EH (cell line): ENCODE measurements at regions not wholly inside any gene's neighbourhood (a gene's known extent, or its start where the extent isn't known, plus 50 kb on each side); places are given as distances from the start of the nearest gene placed in this dataset.
"Not testable (repeated sequence)": the region's sequence is repeated elsewhere in the genome, so short reads cannot be mapped to it uniquely, and the experiment has no call there.

ENCODE experiments used
- DNase-seq: peaks from one replicate; pipeline ENCODE4 v3.0.0-alpha.2; 2015; ENCODE audit warnings: low read depth

DNA sequence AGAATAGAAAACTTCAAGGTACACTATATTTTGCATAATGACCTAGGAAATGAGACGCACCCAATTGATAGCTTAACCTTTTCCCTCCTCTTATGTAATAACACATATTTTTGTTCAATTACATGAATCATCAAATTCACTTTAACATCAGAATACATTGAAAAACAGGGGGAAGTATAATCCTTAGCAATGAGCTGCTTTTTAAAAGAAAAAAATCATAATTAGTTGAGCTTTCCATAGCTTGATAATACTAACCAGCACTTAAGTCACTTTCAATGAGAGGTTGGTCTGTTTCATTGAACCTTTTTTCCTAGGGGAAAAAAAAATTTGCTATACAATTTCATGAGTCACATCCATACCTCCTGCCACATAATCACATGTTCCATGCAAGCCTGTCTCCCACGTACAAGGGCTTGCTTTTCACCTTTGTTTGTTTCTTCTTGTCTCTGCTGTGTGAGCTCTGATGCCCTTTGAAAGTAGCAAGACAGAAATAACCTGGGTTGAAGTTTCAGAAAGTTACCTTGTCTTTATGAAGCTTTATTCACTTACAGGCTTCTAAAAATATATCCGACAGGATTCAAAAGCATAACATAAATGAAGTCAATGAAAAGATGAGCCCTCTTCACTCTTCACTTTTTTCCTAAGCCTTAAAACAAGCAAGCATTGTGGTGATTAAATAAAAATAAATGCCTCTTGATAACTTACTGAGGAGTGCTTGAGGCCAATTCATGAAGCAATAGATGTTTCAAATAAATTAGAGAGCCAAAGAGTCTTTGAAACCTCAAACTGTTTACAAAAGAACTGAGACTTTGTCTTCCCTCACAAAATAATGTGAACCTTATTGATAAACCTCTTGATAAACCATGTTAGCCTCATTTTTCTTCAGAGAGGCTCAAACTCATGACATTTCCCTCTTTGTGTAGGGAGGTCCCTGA lies 108.5 kb downstream of the FEM1C start:
- DNase-seq, result peak; percentile 30

DNA sequence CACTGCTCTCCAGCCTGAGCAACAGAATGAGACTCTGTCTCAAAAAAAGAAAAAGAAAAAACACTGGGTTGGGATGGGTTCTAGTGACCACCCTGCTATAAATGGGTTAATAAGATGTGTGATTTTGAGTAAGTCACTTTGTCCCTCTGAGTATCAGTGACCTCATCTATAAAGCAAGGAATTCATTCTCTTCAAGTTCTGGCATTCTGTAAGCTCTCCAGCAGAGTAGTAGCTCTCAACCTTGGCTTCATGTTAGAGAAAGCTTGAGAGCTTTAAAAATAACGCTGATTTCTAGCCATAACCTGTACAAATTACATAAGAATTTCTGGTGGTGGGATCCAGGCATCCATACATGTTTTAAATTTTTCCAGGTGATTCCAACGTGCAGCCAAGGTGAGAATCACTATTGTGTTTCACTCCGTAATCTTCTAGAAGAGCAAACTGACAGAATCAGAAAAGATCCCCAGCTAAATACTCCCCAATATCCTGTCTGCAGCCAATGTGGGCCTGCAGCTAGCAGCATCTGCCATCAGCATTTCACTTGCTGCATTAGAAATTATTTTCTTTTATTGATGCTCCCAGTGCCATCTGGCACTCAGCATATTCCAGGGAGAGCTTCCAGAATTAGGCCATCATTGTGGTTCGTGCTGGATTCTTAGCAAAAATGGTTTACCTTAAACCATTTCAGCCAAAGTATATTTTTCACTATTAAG lies 109.4 kb downstream of the FEM1C start:
- DNase-seq, result no peak

DNA sequence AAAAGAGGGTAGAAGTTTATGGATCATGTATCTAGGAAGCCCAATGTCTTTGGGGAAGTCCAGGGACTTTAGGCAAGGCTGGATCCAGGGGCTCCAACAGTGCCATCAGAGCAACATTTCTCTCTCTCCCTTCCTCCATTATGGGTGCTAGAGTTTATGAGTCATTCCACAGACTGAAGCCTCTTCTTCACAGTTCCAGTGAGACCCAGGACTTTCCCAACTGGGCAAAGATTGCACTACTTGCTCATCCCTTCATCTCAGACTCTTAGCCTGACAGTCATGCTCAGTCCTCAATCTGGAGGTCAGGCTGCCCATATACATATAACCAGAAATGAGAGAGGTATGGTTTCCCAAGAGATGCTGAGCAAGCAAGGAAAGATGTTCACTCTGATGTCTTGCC lies 110.7 kb downstream of the FEM1C start:
- DNase-seq, result peak; percentile 59

DNA sequence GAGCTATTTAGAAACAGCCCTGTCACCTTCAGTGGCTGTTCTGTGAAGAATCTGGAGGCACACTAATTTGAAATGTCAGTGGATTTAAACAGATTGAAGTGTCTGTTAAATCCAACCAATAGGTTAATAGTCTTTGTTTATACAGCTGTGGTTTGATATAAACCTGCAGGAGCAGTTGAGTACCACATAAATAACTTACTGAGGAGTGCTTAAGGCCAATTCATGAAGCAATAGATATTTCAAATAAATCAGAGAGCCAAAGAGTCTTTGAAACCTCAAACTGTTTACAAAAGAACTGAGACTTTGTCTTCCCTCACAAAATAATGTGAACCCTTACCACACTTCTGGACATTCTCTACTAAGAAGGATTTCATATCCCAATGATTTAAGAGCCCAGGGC lies 111.9 kb downstream of the FEM1C start:
- peak; percentile 54 for DNase-seq

DNA sequence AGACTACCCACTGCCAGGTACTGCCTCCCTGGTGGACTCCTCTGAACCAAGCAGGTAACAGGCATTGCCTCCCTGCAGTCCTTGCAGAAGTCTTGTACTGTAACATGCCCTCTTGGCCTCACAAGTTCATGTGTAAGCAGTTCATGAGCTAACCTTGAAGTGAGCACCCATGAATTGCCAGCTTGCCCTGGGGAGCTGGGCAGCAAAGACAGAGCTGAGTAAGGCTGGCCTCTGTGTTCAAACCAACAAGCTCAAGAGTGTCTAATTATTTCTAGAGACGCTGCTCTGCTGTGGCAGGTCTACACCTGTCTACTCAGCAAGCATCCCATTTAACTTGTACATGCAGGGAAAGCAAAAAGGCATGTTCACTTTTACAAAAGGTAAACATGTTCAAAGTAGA lies 113.5 kb downstream of the FEM1C start:
- DNase-seq, result no peak

DNA sequence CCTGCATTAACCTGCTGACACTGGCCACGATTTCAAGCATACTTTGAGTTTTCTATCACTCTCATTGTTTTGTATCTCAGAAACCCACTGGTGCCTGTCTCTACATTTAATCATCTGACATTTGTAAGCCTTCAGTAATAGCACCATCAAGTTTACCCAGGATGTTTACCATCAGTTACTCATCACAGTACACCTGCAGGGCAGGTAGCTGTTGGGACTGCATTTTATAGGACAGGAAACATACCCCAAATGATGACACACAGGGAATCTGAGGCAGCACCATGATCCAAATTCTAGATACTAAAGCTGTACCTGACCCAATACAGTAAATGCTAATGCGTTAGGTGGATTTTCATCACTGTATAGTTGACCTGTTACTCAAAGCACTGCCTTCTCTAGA lies 114.2 kb downstream of the FEM1C start:
- no peak for DNase-seq

DNA sequence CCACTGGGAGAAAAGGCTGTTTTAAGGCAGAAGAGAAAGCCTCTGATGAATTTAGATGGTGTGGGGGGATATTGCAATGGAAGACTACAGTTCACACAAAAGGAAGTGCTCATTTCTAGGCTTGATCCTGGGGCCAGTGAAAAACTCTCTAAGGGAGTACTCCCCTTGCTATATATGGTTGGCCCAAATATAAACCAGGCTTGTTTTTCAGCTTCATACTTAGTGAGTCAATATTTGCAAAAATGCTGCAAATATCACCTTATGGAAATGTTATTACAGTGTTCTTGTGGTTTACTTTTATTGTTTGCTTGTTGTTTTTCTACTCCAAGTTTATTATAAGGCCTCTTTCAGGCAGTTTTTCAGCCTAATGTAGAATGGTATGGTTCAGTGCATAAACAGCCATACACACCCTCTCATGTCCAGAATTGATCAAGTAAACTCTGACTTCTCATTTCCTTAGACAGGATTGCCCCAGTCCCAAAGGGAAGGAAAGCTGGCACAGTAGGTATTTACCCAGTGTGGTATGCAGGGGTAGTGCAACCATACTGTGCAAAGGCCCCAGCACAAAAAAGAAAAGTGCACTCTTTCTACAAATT lies 115.1 kb downstream of the FEM1C start:
- DNase-seq, result peak; percentile 27

DNA sequence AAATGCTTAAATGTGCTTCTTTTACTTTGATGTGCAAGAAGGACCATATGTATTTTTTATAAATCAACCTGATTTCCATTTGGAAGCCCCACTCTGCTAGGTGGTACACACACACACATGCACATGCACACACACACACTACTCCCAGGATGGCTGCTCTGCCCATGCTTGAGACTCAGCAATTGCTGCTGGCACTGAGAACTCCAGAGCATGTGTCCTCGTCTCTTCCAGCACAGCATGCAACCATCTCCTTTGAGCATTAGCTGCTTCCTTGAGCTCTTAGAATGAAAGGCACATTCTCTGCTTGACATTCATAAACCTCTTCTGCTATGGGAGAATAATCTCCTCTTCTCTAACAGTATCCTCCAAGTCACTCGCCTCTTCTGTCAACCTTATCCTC lies 115.9 kb downstream of the FEM1C start:
- DNase-seq, result no peak

DNA sequence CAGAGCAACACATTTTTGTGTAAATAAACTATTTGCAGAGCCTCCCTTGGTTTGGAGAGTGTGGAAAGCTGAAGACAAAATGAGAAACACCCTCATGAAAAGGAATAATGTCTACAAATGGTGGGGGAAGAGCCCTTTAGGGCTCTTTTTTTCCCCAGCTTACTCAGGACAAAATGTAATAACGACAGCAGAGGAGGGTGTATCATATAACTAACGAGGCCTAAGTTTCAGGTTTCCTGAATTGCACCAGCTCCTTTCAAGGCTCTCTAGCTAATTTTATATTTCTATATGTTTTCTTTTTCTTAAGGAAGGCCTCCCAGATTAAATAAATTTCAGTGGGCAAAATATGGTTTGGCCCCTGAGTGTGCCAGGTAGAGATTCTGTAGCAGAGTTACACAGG lies 116.3 kb downstream of the FEM1C start:
- no peak for DNase-seq

DNA sequence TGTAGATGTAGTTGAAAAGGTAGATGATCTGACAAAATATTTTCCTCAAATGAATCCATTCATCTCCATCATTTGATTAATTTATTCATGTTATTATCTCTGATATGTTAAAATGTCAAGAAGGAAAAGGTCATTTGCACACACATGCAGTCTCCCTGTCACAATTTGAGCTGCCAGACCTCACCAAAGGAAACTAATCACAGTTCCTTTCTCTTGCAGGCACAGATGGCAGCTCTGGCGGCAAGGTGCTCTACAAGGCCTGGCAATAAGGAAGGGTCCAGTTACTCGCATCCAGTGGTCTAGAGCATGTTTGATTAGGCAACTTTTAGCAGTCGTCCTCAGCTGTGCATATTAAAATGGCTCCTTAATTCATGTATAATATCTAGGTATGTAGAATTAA lies 120.1 kb downstream of the FEM1C start:
- no peak for DNase-seq

DNA sequence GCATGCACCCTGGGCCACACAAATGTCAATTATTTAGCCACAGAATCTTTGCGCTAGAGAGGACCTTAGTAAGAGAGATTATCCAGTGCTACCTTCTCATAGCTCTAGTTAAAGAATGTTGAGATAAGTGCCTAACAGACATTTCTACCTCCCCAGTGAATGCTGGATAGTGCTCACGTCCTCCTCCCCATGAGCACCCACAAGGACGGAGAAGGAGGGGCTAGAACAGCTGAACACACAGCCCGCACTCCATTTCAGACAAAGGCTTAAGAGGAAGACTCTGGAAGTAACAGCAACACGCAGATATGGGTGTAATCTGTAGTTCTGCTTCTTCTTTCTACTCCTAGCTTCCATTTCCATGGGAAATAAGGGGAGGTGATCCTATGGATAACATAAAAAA lies 120.5 kb downstream of the FEM1C start:
- DNase-seq, result no peak

DNA sequence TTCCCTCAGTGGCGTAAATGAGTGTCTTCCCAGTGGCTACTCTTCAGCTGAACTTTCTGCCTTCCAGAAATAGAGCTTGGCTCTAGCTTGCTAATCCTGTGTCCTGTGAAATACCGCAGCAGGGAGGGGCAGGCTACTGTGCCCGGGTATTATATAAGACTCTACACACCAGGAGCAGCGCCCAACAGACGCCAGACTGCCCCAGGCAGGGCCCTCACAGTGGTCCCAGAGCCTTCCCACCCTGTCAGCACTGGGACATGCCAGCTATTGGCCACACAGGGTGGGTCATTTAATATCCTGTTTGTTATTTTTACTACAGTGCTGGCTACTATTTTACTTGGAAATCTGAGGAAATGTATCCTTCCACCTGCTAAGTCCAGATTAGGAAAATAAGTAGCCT lies 121.0 kb downstream of the FEM1C start:
- DNase-seq, result no peak

DNA sequence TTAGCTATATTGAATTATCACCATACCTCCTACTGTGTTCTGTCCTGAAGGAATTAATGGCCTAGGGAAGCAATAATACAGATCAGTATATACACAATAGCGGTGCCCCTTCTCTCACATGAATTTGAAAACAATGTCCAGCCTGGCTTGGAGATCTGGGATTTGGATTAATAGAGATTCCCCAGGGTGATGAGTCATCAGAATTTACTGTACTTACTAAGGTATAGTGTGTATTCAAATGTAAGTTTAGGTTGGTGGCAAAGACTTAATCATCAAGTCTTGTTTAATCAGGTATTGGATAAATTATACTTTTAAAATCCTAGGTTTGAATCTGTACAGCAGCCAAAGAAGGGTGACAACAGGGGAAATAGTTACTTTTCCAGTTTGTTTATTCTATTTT lies 121.5 kb downstream of the FEM1C start:
- no peak for DNase-seq

DNA sequence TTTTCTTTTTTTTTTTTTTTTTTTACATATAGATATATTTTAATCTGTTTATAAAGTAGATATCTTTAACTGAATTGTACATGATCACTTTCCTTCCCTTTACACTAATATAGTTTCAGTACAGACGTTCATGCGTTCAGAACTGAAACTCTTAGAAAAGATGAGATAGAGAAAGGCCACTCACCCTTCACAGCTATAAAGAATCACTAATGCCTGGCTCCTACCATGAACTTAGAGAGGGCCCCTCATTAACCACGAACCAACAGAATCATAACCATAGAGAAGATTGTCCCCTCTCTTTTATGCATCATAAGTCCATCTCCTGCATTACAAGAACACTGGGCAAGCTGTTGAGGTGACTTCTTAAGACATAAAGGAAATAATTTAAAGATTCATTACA lies 123.8 kb downstream of the FEM1C start:
- not testable (repeated sequence) for DNase-seq

DNA sequence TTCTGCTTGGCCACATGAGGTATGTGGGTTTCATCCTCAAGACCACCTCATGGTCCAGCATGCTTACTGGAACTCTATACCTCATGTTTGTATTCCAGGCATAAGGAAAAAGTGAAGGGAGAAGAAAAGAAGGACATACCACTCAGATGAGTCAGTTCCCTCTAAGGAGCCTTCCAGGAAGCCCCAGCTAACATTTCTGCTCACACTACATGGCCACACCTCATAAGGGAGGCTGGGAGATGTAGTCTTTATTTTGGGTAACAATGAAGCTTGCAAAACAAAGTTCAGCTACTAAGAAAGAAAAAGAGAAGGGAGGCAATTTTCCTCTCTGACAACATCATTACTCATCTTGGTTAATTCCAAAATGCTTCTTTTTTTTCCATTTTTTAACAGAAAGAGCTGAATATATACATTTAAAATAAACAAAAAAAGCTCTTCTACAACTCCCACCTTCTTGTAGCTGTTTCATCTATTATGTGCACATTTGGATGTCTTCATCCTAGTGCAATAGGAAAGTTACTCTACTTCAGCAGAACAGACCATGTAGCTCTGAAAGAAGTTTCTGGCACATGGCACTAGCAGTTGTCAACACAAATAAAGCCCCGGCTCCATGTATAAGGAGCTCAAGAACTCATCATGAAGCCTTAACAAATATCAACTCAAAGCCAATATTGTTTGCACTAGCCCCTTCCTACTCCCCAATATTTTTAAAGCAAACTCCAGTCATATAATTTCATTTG lies 123.6 kb upstream of the CCDC112 start:
- DNase-seq, result peak; percentile 96

DNA sequence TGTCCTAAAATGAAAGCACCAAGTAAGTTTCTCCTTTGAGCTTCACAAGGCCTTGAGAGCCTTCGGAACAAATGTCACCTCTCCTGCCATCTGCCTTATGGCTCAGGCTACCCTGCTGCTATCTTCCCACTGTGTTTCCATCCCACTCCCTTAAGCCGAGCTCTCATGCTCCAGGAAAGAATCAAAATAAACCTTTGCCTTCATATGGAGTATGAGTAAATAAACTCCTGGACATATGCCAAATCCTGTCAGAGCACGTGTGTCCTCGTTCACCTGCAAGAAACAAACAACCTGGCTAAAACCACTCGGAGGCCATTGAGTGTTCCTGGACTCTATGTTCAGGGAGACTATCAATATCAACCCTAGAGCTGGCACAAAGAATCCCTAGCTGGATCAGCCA lies 122.3 kb upstream of the CCDC112 start:
- DNase-seq, result no peak

DNA sequence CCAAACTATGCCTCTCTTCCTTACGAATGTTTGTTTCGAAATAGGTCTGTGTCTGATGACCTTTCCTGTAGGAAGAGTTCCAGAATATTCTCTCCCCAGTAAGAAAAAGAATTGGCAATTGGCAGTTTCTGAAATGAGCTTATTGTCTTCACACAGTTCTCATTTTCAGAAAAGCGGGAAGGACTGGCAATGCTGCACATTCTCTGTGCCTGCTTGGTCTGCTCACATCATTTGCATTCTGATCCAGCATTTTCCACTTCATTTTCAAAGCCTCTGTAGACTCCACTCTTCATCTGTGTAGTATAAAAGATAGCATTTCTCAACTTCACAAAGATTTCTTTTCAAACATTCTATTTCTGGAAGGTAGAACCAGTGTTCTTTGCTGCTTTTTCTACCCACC lies 120.6 kb upstream of the CCDC112 start:
- no peak for DNase-seq

DNA sequence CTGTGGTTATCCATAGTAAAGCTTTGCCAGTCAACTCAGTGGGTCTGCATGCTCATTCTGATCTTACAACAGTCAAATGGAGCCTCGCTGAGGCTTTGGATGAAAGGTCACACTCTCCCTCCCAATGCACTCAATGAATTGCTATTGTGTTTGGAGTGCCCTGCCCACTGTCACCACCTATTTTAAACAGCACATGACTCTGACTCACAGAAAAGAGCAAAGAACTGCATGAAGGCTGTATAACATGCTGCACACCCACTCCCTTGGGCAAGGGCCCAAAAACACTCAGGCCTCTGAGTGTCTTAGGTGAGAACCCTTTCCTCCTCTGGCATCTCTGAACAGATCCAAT lies 118.7 kb upstream of the CCDC112 start:
- peak; percentile 48 for DNase-seq

DNA sequence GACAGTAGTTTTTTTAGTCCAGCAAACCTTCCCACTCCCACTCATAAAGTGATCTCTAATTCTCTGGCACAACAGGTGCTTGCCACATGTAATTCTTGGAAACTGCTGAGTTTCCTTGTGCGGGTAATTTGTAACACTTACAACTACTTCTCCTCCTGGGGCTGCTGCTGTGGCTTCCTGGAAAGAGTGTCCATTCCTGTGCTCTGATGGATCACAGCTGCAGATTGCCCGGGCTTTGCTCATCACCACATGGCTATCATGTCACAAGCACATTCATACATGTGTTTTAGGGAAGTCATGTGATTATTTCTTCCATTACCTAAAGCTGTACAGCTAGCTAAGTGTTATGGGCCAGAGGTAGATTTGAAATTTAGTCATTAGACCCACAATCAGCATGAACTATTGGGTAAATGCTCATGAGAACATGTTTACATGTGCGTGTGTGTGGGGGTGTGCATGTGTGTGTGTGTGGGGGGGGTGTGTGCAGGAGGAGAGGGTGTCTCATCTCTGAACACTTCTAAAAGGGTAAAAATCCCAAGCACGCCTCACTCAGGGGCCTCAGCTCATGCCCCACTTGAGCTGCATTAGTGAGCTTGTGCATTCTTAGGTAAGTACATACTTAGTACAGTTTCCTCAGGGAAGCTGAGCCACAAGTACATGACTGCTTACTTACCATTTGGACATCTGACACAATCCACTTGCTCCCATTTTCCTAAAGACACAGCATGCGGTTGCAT lies 118.1 kb upstream of the CCDC112 start:
- DNase-seq, result peak; percentile 93

DNA sequence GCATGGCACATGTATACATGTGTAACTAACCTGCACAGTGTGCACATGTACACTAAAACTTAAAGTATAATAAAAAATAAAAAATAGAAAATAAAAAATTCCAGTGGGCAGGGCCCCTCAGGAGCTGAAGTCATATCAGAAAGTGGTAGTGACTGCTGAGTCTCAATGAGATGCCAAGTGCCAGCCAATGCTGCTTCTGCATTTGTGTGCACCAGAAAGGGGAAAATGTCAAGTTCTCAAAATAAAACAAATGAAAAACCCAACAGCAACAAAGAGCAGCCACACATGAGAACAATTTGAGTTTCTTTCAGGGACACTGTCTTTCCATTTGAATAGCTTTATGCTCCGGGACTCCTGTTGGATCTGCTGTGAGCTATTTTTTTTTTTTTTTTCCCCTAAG lies 117.2 kb upstream of the CCDC112 start:
- no peak for DNase-seq

DNA sequence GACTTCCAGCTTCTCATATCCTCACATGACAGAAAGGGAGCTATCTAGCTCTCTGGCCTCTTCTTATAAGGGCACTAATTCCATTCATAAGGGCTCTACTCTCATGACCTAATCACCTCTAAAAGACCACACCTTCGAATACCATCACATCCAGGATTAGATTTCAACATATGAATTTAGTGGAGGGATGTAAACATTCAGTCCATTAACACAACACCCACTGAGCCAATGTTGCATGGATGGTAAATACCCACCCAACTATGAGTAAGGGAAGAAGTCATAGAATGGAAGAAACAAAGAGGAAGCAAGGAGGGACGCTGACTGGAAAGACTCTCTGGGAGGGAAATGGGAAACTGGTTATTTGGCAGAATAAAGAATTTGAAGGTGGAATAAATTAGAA lies 112.6 kb upstream of the CCDC112 start:
- no peak for DNase-seq
